Loucy (cell line): ENCODE measurements at regions not wholly inside any gene's neighbourhood (a gene's known extent, or its start where the extent isn't known, plus 50 kb on each side); places are given as distances from the start of the nearest gene placed in this dataset.

Experiments used
- H2AFZ ChIP-seq: fragments of 200-600 bp; sonication (generic); 2 replicates; pipeline ENCODE4 v1.6.0; 2016; ENCODE audit warnings: antibody characterized with exemption, mild to moderate bottlenecking, low read length, moderate library complexity
- H3F3A ChIP-seq: fragments of 200-600 bp; 2 replicates; pipeline ENCODE4 v1.6.0; 2016; ENCODE audit warnings: antibody characterized with exemption, low read depth, mild to moderate bottlenecking
- H3K27me3 ChIP-seq: fragments of 200-600 bp; sonication (generic); 2 replicates; pipeline ENCODE4 v1.6.1; 2014; ENCODE audit warnings: low read length, mild to moderate bottlenecking; ENCODE audit not compliant: insufficient read depth, poor library complexity, severe bottlenecking
- H3K36me3 ChIP-seq: fragments of 200-600 bp; sonication (generic); 2 replicates; pipeline ENCODE4 v1.6.1; 2016; ENCODE audit warnings: low read length; ENCODE audit not compliant: insufficient read depth
- H3K4me1 ChIP-seq: fragments of 200-600 bp; sonication (generic); 2 replicates; pipeline ENCODE4 v1.5.1; 2014; ENCODE audit warnings: low read length, mild to moderate bottlenecking; ENCODE audit not compliant: insufficient read depth, poor library complexity, severe bottlenecking
- H3K4me2 ChIP-seq: fragments of 200-600 bp; sonication (generic); 2 replicates; pipeline ENCODE4 v1.6.0; 2014; ENCODE audit warnings: antibody characterized with exemption, low read length, low read depth, mild to moderate bottlenecking; ENCODE audit not compliant: poor library complexity, severe bottlenecking
- H3K4me3 ChIP-seq: fragments of 200-600 bp; sonication (generic); 2 replicates; pipeline ENCODE4 v1.5.1; 2014; ENCODE audit warnings: low read length, mild to moderate bottlenecking, mixed read lengths; ENCODE audit not compliant: poor library complexity, severe bottlenecking
- H3K79me2 ChIP-seq: fragments of 200-600 bp; sonication (generic); 2 replicates; pipeline ENCODE4 v1.6.1; 2014; ENCODE audit warnings: low read length; ENCODE audit not compliant: insufficient read depth
- H3K9ac ChIP-seq: fragments of 200-600 bp; sonication (generic); 2 replicates; pipeline ENCODE4 v1.6.0; 2014; ENCODE audit warnings: mild to moderate bottlenecking, low read depth, low read length, moderate library complexity; ENCODE audit not compliant: poor library complexity, severe bottlenecking
- H3K9me2 ChIP-seq: fragments of 200-600 bp; sonication (generic); replicated peaks from 2 replicates; pipeline ENCODE4 v1.6.1; 2016; ENCODE audit warnings: low read depth, low read length, mixed read lengths
- H3K9me3 ChIP-seq: fragments of 200-600 bp; sonication (generic); 2 replicates; pipeline ENCODE4 v1.6.1; 2014; ENCODE audit warnings: mild to moderate bottlenecking, antibody characterized with exemption, low read length, low read depth; ENCODE audit not compliant: insufficient read depth
- H4K20me1 ChIP-seq: fragments of 200-600 bp; sonication (generic); 2 replicates; pipeline ENCODE4 v1.6.0; 2014; ENCODE audit warnings: antibody characterized with exemption, low read length, mild to moderate bottlenecking; ENCODE audit not compliant: insufficient read depth, poor library complexity, severe bottlenecking
- EZH2phosphoT487 ChIP-seq: fragments of 200-600 bp; IDR thresholded peaks from 2 replicates; pipeline ENCODE4 v1.6.1; 2018; ENCODE audit warnings: antibody characterized with exemption, mild to moderate bottlenecking, moderate library complexity, borderline replicate concordance
- TF ChIP-seq, protein P1 (sequence below): fragments of 200-600 bp; sonication (generic); conservative IDR thresholded peaks from 2 replicates; pipeline ENCODE4 v1.5.1; 2014; ENCODE audit warnings: mild to moderate bottlenecking, antibody characterized with exemption, low read length

DNA sequence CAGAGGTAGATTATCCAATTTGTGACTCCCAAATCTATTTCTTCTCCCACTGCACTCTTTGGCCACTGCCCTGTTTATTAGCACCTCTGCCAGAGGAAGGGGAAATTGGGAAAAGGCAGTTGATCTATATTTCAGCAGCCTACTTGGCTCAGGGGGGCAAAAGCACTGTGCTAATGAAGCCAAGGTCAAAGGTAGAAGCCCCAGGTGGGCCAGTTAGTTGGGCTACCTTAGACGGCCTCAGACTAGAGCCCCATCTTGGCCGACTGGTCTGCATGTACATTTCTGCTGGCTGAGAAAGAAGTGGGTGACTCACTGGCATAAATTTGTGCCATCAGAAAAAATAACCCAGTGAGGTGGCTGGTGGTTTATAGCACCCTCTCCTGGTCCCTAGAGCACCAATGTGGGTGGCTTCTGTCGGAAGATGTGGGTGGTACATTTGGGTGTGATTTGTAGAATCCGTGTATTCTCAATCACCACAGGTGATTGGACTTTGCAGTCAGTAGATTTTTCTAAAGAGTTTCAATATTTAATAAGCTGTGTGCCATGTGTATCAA, 293.3 kb upstream of the MKI67 start:
- Histone ChIP-seq H3K36me3 (no peaks in the 10 kb centered on the region), H3K27me3 (no peaks in the 10 kb centered on the region), H3K9me2 (no peaks in the 10 kb centered on the region), H3K4me2 (no peak overlapping the region), H3K9me3 (no peaks in the 10 kb centered on the region), H3K9ac (no peak overlapping the region), H3K4me3 (no peak overlapping the region), H3K4me1 (no peaks in the 10 kb centered on the region), H4K20me1 (no peaks in the 10 kb centered on the region), H2AFZ (no peak overlapping the region), H3K79me2 (no peaks in the 10 kb centered on the region), H3F3A (no peaks in the 10 kb centered on the region)
- TF ChIP-seq, protein P1, sequence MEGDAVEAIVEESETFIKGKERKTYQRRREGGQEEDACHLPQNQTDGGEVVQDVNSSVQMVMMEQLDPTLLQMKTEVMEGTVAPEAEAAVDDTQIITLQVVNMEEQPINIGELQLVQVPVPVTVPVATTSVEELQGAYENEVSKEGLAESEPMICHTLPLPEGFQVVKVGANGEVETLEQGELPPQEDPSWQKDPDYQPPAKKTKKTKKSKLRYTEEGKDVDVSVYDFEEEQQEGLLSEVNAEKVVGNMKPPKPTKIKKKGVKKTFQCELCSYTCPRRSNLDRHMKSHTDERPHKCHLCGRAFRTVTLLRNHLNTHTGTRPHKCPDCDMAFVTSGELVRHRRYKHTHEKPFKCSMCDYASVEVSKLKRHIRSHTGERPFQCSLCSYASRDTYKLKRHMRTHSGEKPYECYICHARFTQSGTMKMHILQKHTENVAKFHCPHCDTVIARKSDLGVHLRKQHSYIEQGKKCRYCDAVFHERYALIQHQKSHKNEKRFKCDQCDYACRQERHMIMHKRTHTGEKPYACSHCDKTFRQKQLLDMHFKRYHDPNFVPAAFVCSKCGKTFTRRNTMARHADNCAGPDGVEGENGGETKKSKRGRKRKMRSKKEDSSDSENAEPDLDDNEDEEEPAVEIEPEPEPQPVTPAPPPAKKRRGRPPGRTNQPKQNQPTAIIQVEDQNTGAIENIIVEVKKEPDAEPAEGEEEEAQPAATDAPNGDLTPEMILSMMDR, result peak; percentile 54
- no peak for TF ChIP-seq EZH2phosphoT487

DNA sequence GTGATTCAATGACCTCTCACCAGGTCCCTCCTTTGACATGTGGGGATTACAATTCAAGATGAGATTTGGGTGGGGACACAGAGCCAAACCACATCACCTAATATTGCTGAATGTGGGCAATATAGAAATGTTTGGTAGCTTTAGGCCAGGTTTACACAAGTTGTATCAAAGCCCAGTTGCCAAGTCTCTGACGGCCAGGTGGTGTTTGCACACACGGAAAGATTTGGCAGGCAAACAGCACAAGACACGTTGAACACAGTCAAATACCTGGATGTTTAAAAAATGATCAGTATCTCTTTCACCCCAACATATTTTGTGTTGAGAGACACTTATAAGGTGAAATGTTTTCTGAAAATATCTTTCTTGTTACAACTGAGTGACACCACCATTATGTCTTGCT, 294.4 kb upstream of the MKI67 start:
- no peaks in the 10 kb centered on the region for H3K9me3 ChIP-seq
- H3K36me3 ChIP-seq, result no peaks in the 10 kb centered on the region
- no peaks in the 10 kb centered on the region for H4K20me1 ChIP-seq
- H3K9ac ChIP-seq, result no peak overlapping the region
- H3K4me2 ChIP-seq, result no peak overlapping the region
- no peak overlapping the region for H3K4me3 ChIP-seq
- H2AFZ ChIP-seq, result no peak overlapping the region
- H3K79me2 ChIP-seq, result no peaks in the 10 kb centered on the region
- TF ChIP-seq, protein P1, result no peak
- no peak for TF ChIP-seq EZH2phosphoT487
- H3F3A ChIP-seq, result no peaks in the 10 kb centered on the region
- no peaks in the 10 kb centered on the region for H3K4me1 ChIP-seq
- no peaks in the 10 kb centered on the region for H3K9me2 ChIP-seq
- no peaks in the 10 kb centered on the region for H3K27me3 ChIP-seq

DNA sequence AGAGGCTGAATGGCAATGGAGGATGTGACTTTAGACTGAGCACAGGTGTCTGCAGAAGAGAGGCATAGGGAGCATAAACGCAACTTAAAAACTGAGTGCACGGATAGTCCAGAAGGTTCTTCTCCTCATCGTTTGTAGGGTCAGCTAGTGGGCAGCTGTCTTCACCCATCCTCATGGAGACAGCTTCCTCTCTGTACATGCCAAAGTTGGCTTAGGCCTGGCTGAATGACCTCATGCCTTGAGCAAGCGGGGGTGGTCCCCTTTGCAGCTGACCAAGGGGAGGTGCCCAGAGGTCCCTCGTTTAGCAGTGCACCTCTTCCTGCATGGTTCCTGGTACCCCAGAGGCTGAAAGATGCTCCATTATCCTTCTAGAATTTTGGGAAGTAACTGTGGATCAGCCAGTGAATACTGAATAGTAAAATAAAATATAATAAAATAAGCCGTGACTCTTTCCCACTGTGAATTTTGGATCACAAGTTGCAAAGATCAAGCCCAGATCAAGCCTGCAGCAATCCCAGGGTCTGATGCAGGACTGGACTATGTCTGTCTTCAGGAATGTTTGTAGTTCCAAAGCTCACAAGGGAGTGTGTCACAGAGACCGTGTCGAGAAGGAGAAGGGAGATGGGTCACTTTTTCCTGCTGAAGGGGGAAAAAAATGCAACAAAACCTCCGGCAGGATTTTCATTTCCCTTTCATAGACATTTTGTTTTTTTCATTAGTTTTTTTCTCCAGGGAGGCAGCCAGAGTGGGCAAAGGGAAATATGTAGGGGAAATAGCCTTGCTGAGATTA, 295.3 kb upstream of the MKI67 start:
- Histone ChIP-seq H4K20me1 (no peaks in the 10 kb centered on the region), H3K4me1 (no peaks in the 10 kb centered on the region), H3F3A (no peaks in the 10 kb centered on the region), H3K4me2 (no peak overlapping the region), H3K79me2 (no peaks in the 10 kb centered on the region), H3K27me3 (no peaks in the 10 kb centered on the region), H3K9ac (no peak overlapping the region), H3K4me3 (no peak overlapping the region), H3K36me3 (no peaks in the 10 kb centered on the region), H3K9me2 (no peaks in the 10 kb centered on the region), H2AFZ (no peak overlapping the region), H3K9me3 (no peaks in the 10 kb centered on the region)
- TF ChIP-seq, protein P1, result no peak
- no peak for TF ChIP-seq EZH2phosphoT487
